ENCODE measurements at regions not wholly inside any gene's neighbourhood (a gene's known extent, or its start where the extent isn't known, plus 50 kb on each side); places are given as distances from the start of the nearest gene placed in this dataset.
"Not testable (repeated sequence)": the region's sequence is repeated elsewhere in the genome, so short reads cannot be mapped to it uniquely, and the experiment has no call there.

- DNase-seq: no peak
Measured at GRCh38 chr12:124379938-124380754, 85.3 kb downstream of the RFLNA start.

DNA sequence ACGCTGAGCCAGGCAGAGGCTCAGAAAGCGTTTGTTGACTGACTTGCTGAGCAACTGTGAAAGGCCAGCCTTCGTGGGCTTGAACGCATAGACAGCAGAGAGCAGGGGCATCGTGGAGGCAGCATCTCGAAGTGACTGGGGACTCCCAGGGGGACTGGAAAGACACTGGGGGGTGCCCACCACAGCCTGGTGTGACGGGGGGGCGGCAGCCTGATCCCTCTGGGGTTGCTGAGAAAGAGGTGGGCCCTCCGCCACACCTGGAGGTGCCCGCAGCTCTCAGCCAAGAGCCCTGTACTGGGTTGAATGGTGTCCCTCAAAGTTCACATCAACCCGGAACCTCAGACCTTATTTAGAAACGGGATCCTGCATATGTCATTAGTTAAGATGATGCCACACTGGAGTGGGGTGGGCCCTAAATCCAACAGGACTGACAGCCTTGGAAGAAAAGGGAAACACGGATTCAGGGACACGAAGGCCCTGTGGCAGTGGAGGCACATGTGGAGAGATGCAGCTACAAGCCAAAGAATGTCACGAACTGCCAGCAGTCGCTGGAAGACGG lies 84.6 kb downstream of the RFLNA start:
- no peak for DNase-seq

DNA sequence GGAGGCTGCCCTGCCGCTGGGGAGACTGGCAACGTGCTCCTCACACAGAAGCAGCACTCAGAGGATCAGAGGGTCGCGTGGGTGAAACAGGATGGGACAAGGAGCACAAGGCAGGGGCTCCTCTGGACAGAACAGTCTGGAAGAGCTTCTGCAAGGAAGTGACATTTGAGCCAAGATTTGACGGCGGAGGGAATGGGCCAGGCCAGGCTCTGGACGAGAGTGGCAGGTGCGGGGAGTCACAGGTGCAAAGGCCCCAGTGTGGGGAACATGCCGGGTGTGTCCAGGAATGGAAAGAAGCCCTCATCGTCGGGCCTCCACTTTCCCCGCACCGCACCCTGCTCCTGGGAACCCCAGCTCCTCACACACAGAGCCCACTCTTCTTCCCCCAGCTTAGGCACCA lies 84.0 kb downstream of the RFLNA start:
- DNase-seq: no peak

- no peak for DNase-seq
Measured at GRCh38 chr12:124377981-124378509, 83.2 kb downstream of the RFLNA start.

- no peak for DNase-seq
Measured at GRCh38 chr12:124376435-124376834, 81.5 kb downstream of the RFLNA start.

GRCh38 chr12:124375789-124376175 lies 80.9 kb downstream of the RFLNA start:
- DNase-seq: no peak

- DNase-seq: no peak
Measured at GRCh38 chr12:124375141-124375788, 80.4 kb downstream of the RFLNA start.

DNA sequence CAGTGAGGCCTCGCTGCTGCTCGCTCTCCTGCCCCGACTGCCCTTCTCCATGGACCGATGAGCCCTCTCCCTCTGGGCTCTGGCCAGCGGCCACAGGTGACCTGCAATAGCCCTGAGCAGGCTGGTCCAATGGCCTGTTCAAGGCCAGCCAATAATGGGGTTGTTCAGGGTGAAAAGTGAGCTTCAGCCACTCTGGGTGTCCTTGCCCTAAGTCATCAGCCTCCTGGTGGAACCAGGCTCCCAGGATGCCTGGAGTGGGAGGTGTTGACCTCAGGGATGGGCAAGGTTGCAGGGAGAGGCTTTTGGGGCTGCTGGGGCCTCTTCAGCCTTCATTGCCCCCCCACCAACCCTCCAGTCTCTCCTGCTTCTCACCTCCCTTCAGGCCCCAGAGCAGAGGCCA lies 79.7 kb downstream of the RFLNA start:
- no peak for DNase-seq

DNA sequence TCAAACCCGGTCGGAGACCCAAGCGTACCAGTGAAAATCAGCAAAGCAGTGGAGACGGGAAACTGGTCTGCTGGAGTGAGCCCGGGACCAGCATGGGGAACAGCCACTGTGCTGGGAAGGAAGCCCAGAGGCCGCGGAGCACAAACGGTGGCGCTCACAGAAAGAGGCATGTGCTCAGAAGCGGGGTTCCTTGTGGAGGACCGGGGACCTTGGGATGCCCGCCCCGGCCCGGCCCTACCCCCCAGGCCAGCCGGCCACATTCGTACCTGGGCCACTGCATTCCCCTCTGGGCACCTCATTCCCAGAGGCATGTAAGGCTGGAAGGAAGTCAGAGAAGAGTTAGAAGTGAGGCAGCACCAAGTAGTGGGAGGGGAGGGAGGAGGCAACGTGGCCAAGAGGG lies 79.3 kb downstream of the RFLNA start:
- DNase-seq: no peak

- DNase-seq: not testable (repeated sequence)
Measured at GRCh38 chr12:124373701-124374100, 78.8 kb downstream of the RFLNA start.

DNA sequence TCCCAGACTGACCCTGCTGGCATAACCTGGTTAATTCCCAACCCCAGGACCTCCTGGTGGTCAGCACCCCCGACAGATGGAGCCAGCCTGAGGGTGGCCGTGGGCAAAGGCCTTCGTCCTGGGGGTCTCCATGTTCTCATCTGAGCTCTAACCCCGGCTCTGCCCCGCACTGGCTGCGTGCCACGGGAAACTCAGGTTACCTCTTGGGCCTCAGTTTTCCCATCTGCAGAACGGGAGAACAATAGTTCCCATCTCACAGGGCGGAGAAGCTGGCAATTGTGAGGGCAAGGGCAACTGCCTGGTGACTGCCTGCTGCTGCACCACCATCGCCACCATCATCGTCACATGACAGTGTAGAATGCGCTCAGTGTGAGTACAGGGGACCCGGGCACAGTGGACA lies 77.9 kb downstream of the RFLNA start:
- no peak for DNase-seq

DNA sequence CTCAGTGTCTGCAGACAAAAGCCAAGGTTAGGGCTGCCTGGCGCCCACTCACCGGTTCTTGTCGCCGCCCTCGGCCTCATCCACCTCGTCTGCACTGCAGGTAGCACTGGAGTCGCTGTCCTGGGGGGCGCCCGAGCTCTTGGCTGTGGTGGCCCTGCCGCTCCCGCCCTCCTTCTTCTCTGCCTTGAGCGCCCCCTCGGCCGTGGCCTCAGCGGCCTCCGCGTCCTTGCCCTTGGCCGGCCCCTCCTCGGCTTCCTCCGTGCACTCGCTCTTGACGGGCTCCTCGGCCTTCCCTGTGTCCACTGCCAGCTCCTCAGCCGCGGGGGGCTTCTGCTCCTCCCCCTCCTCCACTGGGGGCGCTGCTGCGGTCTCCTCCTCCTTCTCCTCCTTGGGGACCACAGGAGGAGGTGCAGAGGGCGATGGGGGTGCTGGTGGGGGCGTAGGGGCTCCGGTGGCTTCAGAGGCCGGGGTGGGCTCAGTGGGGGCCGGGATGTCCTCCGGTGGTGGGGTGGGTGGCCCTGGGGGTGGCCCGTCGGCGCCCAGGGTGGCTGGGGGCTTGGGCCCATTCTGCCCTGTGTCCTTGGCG lies 77.2 kb downstream of the RFLNA start:
- no peak for DNase-seq

DNA sequence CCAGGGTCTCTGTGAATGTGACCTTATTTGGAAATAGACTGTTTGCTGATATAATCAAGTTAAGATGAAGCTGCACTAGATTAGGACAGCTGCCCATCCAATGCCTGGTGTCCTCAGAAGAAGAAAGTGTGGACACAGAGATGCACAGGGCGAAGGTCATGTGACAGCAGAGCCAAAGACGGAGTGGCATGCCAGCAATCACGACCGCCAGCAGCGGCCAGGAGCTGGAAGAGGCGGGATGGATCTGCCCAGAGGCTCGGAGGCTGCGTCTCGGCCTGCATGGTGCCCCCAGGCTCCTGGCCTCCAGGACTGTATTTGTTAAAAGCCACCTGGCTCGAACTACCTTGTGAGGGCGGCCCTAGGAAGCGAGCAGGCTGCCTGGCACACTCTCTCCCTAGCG lies 76.5 kb downstream of the RFLNA start:
- no peak for DNase-seq

- no peak for DNase-seq
Measured at GRCh38 chr12:124370851-124371250, 76.0 kb downstream of the RFLNA start.

- DNase-seq: no peak
Measured at GRCh38 chr12:124370384-124370783, 75.5 kb downstream of the RFLNA start.

DNA sequence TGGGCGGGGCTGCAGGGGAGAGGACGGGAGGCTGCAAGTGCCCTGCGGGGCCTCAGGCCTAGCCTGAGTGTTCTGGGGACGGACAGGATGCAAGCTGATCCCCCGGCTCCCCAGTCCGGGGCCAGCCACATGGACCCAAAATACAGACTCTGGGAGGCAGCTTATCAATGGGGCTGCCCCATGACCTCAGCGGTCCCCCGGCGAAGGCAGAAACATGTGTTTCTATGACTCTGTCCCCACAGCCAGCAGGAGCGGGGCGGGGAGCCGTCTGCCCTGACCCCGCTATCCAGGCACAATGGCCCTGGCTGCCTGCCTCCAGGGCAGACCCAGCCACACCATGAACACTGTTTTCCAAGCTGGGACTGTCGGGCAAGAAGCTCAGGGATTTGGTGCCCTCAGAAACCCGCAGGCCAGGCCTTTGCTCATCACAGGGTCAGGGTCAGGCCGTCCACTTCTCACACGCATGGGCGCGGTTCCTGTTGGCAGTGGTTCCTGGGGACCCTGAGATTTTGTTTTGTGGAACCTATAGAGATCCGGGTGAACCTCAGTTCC lies 75.0 kb downstream of the RFLNA start:
- DNase-seq: no peak

DNA sequence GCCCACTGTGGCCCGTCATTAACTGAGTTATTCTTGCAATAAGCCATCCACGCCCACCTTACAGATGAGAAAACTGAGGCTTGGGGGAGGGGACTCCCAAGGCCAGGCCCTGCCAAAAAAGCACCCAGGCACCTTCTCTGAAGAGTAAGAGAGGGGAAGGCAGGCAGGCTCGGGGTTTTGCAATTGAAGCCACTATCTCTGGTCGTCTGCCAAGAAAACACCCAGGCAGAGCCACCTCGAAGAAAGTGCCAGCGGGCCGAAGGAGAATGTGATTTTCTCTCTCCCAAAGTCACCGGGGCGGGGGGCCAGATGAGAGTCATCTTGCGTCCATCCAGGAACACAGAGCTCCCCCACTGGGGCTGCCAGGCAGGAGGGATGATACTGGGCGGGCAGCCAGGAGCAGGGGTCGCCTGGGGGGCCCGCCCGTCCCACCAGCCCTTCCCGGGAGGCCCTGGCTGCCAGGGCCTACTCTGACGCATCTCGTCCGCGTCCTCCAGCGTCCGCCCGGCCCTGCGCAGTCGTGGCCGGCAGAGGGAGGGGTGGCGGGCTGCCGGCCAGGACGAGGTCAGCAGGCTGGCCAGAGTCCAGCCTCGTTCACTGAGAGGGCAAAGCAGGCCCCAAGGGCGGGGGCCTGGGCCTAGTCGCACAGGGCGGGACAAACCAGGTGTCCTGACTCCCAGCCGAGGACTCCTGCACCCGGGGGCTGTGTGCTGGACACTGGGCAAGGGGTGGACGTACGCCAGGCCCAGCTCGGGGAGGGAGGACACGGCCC lies 74.3 kb downstream of the RFLNA start:
- DNase-seq: no peak

GRCh38 chr12:124368421-124369032 lies 73.6 kb downstream of the RFLNA start:
- no peak for DNase-seq

DNA sequence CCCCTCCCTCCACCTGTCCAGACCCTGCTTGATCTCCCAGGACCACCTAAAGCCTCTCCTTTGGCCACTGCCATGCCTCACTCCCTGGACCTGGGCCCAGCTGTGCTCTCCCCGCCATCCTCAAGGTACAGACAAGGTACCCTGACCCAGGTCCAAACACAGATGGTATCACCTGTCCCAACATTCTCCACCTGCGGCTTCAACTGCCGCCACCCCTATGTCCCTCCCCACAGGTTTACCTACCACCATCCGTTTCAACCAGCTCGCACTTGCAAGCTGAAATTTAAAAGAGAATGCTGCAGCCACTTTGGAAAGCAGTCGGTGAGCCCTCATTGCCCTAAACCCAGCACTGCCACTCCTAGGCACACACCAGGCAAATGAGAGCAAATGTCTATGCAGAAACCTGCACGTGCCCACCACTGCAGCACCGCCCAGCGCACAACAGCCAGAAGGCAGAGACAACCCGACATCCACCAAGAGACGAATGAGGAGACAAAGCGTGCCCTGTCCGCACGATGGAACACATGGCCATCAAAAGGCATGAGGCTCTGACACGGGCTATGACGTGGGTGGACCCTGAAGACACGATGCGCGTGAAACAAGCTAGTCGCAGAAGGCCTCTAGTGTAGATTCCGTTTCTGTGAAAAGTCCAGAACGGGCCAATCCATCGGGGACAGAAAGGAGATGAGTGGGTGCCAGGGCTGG lies 71.0 kb downstream of the RFLNA start:
- no peak for DNase-seq

Measured in NCI-H748 treated with DMSO at 0.1 percent for 48 hours (cell line).